ENCODE measurements at regions not wholly inside any gene's neighbourhood (a gene's known extent, or its start where the extent isn't known, plus 50 kb on each side); places are given as distances from the start of the nearest gene placed in this dataset.

DNA sequence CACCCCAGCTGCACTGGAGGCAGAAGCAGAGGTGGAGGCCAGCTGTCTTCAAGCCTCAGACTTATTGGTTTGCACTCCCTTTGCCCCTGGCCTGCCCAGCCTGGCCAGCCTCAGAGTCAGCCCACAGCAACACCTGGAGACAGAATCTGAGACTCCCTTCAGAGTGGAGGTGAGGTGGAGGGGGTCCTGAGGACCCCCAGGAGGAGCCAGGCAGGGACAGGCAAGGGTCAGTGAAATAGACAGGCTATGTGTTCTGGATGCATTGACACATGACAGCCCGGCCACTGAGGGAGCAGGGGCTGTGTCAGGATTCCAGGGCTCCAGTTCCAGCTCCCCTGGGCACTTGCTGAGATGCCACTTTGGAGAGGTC, 309.7 kb downstream of the MYCN start:
- no peaks in the 10 kb centered on the region for H3K9me3 Mint-ChIP-seq (ENCODE audit: low read depth, unreplicated experiment)
- no TSS peak for BruUV-seq (replicated peaks)
- H3K4me1 Mint-ChIP-seq (ENCODE audit: low read depth, unreplicated experiment), result no peaks in the 10 kb centered on the region
- TF ChIP-seq, protein P1, sequence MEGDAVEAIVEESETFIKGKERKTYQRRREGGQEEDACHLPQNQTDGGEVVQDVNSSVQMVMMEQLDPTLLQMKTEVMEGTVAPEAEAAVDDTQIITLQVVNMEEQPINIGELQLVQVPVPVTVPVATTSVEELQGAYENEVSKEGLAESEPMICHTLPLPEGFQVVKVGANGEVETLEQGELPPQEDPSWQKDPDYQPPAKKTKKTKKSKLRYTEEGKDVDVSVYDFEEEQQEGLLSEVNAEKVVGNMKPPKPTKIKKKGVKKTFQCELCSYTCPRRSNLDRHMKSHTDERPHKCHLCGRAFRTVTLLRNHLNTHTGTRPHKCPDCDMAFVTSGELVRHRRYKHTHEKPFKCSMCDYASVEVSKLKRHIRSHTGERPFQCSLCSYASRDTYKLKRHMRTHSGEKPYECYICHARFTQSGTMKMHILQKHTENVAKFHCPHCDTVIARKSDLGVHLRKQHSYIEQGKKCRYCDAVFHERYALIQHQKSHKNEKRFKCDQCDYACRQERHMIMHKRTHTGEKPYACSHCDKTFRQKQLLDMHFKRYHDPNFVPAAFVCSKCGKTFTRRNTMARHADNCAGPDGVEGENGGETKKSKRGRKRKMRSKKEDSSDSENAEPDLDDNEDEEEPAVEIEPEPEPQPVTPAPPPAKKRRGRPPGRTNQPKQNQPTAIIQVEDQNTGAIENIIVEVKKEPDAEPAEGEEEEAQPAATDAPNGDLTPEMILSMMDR (IDR thresholded peaks at IDR 0.05; ENCODE audit: unreplicated experiment), result no peak
- no peaks in the 10 kb centered on the region for H3K36me3 Mint-ChIP-seq (ENCODE audit: insufficient read depth, unreplicated experiment)
- H3K4me3 Mint-ChIP-seq (ENCODE audit: low read depth, unreplicated experiment), result no peak overlapping the region
- no peak overlapping the region for H3K27ac Mint-ChIP-seq (ENCODE audit: unreplicated experiment)
- no peaks in the 10 kb centered on the region for H3K27me3 Mint-ChIP-seq (ENCODE audit: unreplicated experiment)
- intact Hi-C loops (cut with micrococcal nuclease; ENCODE audit: unreplicated experiment), result no loop called here
- DNase-seq, result no peak
- CTCF ChIA-PET, result no interaction called here

DNA sequence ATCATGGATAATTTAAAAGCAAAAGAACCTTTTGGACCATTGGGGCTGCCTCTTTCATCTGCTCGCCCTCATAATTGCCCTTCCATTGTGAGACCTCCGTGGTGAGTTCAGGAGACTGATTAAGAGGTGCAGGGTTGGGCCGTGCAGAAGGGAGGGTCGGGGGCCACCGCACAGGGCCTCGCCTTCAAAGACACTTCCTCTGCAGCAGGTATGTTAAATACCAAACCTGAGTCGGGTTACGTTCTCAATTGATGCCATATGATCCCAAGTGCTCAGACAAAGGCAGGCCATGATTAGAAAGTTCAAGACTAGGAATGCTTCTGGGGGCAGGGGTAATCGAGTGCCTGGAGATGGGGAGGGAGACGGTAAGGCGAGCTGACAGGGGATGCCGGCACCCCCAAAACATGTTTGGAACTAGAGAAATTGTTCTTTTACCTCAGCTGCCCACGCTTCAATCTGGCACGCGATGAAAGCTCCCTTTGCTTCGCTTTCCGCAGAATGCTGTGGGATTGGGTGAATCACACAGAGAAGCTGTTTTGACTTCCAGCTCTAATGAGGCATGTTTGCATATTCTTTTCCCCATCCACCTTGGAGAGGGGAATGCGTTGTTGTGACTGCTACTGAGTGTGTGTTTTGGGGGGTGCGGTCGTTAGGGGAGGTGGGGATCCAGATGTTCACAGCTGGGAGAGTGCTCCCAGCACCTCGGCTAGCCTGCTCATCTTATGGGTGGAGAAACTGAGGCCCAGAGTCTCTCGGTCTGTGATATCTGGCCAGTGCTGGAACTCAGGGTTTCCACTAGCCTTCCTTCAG, 309.1 kb downstream of the MYCN start:
- no peak for DNase-seq

GRCh38 chr2:16248571-16249105, 308.3 kb downstream of the MYCN start:
- Mint-ChIP-seq H3K4me3 (ENCODE audit: low read depth, unreplicated experiment) (no peak overlapping the region), H3K4me1 (ENCODE audit: low read depth, unreplicated experiment) (no peaks in the 10 kb centered on the region)
- CTCF ChIA-PET, result no interaction called here

More for the DNA sequence above, 309.1 kb downstream of the MYCN start:
- Mint-ChIP-seq H3K9me3 (ENCODE audit: low read depth, unreplicated experiment) (no peaks in the 10 kb centered on the region), H3K27me3 (ENCODE audit: unreplicated experiment) (no peaks in the 10 kb centered on the region), H3K36me3 (ENCODE audit: insufficient read depth, unreplicated experiment) (no peaks in the 10 kb centered on the region), H3K4me1 (ENCODE audit: low read depth, unreplicated experiment) (no peaks in the 10 kb centered on the region), H3K27ac (ENCODE audit: unreplicated experiment) (no peak overlapping the region), H3K4me3 (ENCODE audit: low read depth, unreplicated experiment) (no peak overlapping the region)
- TF ChIP-seq, protein P1 (IDR thresholded peaks at IDR 0.05; ENCODE audit: unreplicated experiment), result no peak
- BruUV-seq (replicated peaks), result no TSS peak
- intact Hi-C loops (cut with micrococcal nuclease; ENCODE audit: unreplicated experiment), result no loop called here
- CTCF ChIA-PET, result no interaction called here

GRCh38 chr2:16247326-16248122, 307.2 kb downstream of the MYCN start:
- no peaks in the 10 kb centered on the region for H3K36me3 Mint-ChIP-seq (ENCODE audit: insufficient read depth, unreplicated experiment)
- H3K9me3 Mint-ChIP-seq (ENCODE audit: low read depth, unreplicated experiment), result no peaks in the 10 kb centered on the region
- H3K27ac Mint-ChIP-seq (ENCODE audit: unreplicated experiment), result no peak overlapping the region
- H3K4me3 Mint-ChIP-seq (ENCODE audit: low read depth, unreplicated experiment), result no peak overlapping the region
- CTCF ChIA-PET, result interaction anchor here (0.6 to 1.2 kb wide), 2 partner anchors 213 to 308 kb away, joined by 3 to 4 read pairs; partner anchors contain the start of gene MYCN
- intact Hi-C loops (cut with micrococcal nuclease; ENCODE audit: unreplicated experiment), result no loop called here
- DNase-seq, result no peak
- H3K27me3 Mint-ChIP-seq (ENCODE audit: unreplicated experiment), result no peaks in the 10 kb centered on the region
- H3K4me1 Mint-ChIP-seq (ENCODE audit: low read depth, unreplicated experiment), result no peaks in the 10 kb centered on the region
- no TSS peak for BruUV-seq (replicated peaks)
- TF ChIP-seq, protein P1 (IDR thresholded peaks at IDR 0.05; ENCODE audit: unreplicated experiment), result no peak

More at GRCh38 chr2:16248571-16249105, 308.3 kb downstream of the MYCN start:
- no peak for DNase-seq
- BruUV-seq (replicated peaks), result no TSS peak
- TF ChIP-seq, protein P1 (IDR thresholded peaks at IDR 0.05; ENCODE audit: unreplicated experiment), result no peak
- Mint-ChIP-seq H3K36me3 (ENCODE audit: insufficient read depth, unreplicated experiment) (no peaks in the 10 kb centered on the region), H3K9me3 (ENCODE audit: low read depth, unreplicated experiment) (no peaks in the 10 kb centered on the region), H3K27ac (ENCODE audit: unreplicated experiment) (no peak overlapping the region), H3K27me3 (ENCODE audit: unreplicated experiment) (no peaks in the 10 kb centered on the region)
- intact Hi-C loops (cut with micrococcal nuclease; ENCODE audit: unreplicated experiment), result no loop called here

Measured in Calu3 (cell line).